GM10847 (cell line): ENCODE measurements at regions not wholly inside any gene's neighbourhood (a gene's known extent, or its start where the extent isn't known, plus 50 kb on each side); places are given as distances from the start of the nearest gene placed in this dataset.

Experiments used
- POLR2A ChIP-seq: IDR thresholded peaks from 2 replicates; pipeline ENCODE4 v1.6.1; 2011; ENCODE audit not compliant: insufficient read length; ENCODE audit errors: extremely low read depth

GRCh38 chr13:50441130-50441529 is 402.4 kb downstream of the DLEU7 start:
- TF ChIP-seq POLR2A: no peak

GRCh38 chr13:50444726-50445125 is 398.8 kb downstream of the DLEU7 start:
- TF ChIP-seq POLR2A: no peak

- TF ChIP-seq POLR2A: no peak
Observed at GRCh38 chr13:50446611-50447010, 396.9 kb downstream of the DLEU7 start.

GRCh38 chr13:50448535-50448998 is 394.9 kb downstream of the DLEU7 start:
- TF ChIP-seq POLR2A: no peak

GRCh38 chr13:50449465-50449864 is 394.0 kb downstream of the DLEU7 start:
- TF ChIP-seq POLR2A: no peak

GRCh38 chr13:50450279-50450678 is 393.2 kb downstream of the DLEU7 start:
- no peak for TF ChIP-seq POLR2A

GRCh38 chr13:50451609-50452008 is 391.9 kb downstream of the DLEU7 start:
- TF ChIP-seq POLR2A: no peak

- TF ChIP-seq POLR2A: no peak
Observed at GRCh38 chr13:50452028-50452427, 391.5 kb downstream of the DLEU7 start.

GRCh38 chr13:50452756-50453155 is 390.7 kb downstream of the DLEU7 start:
- TF ChIP-seq POLR2A: no peak

GRCh38 chr13:50453188-50453587 is 390.3 kb downstream of the DLEU7 start:
- no peak for TF ChIP-seq POLR2A

GRCh38 chr13:50456111-50456510 is 387.4 kb downstream of the DLEU7 start:
- no peak for TF ChIP-seq POLR2A

GRCh38 chr13:50457415-50458393 is 385.8 kb downstream of the DLEU7 start:
- TF ChIP-seq POLR2A: no peak

GRCh38 chr13:50459046-50459445 is 384.4 kb downstream of the DLEU7 start:
- TF ChIP-seq POLR2A: no peak

- no peak for TF ChIP-seq POLR2A
Observed at GRCh38 chr13:50459658-50460057, 383.8 kb downstream of the DLEU7 start.

- TF ChIP-seq POLR2A: no peak
Observed at GRCh38 chr13:50460358-50460757, 383.1 kb downstream of the DLEU7 start.

GRCh38 chr13:50461189-50461588 is 382.3 kb downstream of the DLEU7 start:
- no peak for TF ChIP-seq POLR2A

- no peak for TF ChIP-seq POLR2A
Observed at GRCh38 chr13:50463719-50464118, 379.8 kb downstream of the DLEU7 start.
